ENCODE measurements at regions not wholly inside any gene's neighbourhood (a gene's known extent, or its start where the extent isn't known, plus 50 kb on each side); places are given as distances from the start of the nearest gene placed in this dataset.
"Not testable (repeated sequence)": the region's sequence is repeated elsewhere in the genome, so short reads cannot be mapped to it uniquely, and the experiment has no call there.

DNA sequence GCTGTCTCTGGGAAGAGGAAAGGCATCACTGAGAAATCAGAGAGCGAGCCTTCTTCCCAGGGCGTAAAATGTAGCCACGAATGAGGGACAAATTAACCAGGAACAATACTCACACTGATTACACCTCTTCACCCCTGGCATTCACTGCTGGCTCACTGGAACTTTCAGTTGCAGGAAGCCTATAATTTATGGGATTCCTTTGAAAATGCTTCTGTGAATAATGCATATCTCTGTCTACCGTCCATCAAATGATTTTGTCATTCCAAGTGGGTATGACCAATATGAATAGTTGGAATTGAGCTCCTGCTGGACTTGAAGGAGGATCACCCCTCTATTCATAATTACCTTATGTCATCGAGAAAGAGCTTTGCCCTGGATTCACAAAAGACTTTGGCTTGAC is 360.3 kb upstream of the FZD8 start:
- H3K27ac ChIP-seq, result no peak overlapping the region
- no peaks in the 10 kb centered on the region for H3K36me3 ChIP-seq
- WGBS, 5 donors, result 88 to 93% (median 93%) methylated on average over 5 of the region's 5 CpGs
- H3K4me3 ChIP-seq, result no peak overlapping the region
- no peaks in the 10 kb centered on the region for H3K4me1 ChIP-seq
- DNase-seq, result no peak
- intact Hi-C loops (cut with DNase I; ENCODE audit: low total_unique reads), result no loop called here
- no peak for TF ChIP-seq EP300 (IDR thresholded peaks at IDR 0.05)
- TF ChIP-seq CTCF (IDR thresholded peaks at IDR 0.05), result no peak
- no peak for TF ChIP-seq POLR2AphosphoS5 (IDR thresholded peaks at IDR 0.05)
- no peak for TF ChIP-seq POLR2A (IDR thresholded peaks at IDR 0.05)
- H3K9me3 ChIP-seq, result no peaks in the 10 kb centered on the region
- no peaks in the 10 kb centered on the region for H3K27me3 ChIP-seq

GRCh38 chr10:36000754-36001153 is 358.7 kb upstream of the FZD8 start:
- intact Hi-C loops (cut with DNase I; ENCODE audit: low total_unique reads); DNase-seq: not testable (repeated sequence)
- WGBS, 5 donors, result 95 to 100% (median 100%) methylated on average over 1 of the region's 1 CpG

GRCh38 chr10:35998026-35998425 is 355.9 kb upstream of the FZD8 start:
- H3K27ac ChIP-seq, result no peak overlapping the region
- intact Hi-C loops (cut with DNase I; ENCODE audit: low total_unique reads), result no loop called here
- WGBS, 5 donors, result 80 to 85% (median 81%) methylated on average over 3 of the region's 3 CpGs
- H3K9me3 ChIP-seq, result no peaks in the 10 kb centered on the region
- H3K4me1 ChIP-seq, result no peaks in the 10 kb centered on the region
- H3K36me3 ChIP-seq, result no peaks in the 10 kb centered on the region
- TF ChIP-seq POLR2A (IDR thresholded peaks at IDR 0.05), result no peak
- TF ChIP-seq EP300 (IDR thresholded peaks at IDR 0.05), result no peak
- TF ChIP-seq CTCF (IDR thresholded peaks at IDR 0.05), result no peak
- no peak for TF ChIP-seq POLR2AphosphoS5 (IDR thresholded peaks at IDR 0.05)
- H3K27me3 ChIP-seq, result no peaks in the 10 kb centered on the region
- no peak for DNase-seq
- H3K4me3 ChIP-seq, result no peak overlapping the region

More at GRCh38 chr10:36000754-36001153, 358.7 kb upstream of the FZD8 start:
- not testable (repeated sequence) for H3K4me3 ChIP-seq, H3K27me3 ChIP-seq, H3K9me3 ChIP-seq, H3K27ac ChIP-seq, H3K36me3 ChIP-seq, H3K4me1 ChIP-seq

- no peaks in the 10 kb centered on the region for H3K4me1 ChIP-seq
- DNase-seq, result no peak
- H3K9me3 ChIP-seq, result no peaks in the 10 kb centered on the region
- H3K4me3 ChIP-seq, result no peak overlapping the region
- no peaks in the 10 kb centered on the region for H3K36me3 ChIP-seq
- no peaks in the 10 kb centered on the region for H3K27me3 ChIP-seq
- no peak for TF ChIP-seq EP300 (IDR thresholded peaks at IDR 0.05)
- TF ChIP-seq POLR2AphosphoS5 (IDR thresholded peaks at IDR 0.05), result no peak
- no peak for TF ChIP-seq POLR2A (IDR thresholded peaks at IDR 0.05)
- no peak for TF ChIP-seq CTCF (IDR thresholded peaks at IDR 0.05)
- intact Hi-C loops (cut with DNase I; ENCODE audit: low total_unique reads), result no loop called here
- no peak overlapping the region for H3K27ac ChIP-seq
- WGBS, 5 donors, result 93 to 96% (median 93%) methylated on average over 4 of the region's 4 CpGs
Observed at GRCh38 chr10:35995485-35995884, 353.4 kb upstream of the FZD8 start.

DNA sequence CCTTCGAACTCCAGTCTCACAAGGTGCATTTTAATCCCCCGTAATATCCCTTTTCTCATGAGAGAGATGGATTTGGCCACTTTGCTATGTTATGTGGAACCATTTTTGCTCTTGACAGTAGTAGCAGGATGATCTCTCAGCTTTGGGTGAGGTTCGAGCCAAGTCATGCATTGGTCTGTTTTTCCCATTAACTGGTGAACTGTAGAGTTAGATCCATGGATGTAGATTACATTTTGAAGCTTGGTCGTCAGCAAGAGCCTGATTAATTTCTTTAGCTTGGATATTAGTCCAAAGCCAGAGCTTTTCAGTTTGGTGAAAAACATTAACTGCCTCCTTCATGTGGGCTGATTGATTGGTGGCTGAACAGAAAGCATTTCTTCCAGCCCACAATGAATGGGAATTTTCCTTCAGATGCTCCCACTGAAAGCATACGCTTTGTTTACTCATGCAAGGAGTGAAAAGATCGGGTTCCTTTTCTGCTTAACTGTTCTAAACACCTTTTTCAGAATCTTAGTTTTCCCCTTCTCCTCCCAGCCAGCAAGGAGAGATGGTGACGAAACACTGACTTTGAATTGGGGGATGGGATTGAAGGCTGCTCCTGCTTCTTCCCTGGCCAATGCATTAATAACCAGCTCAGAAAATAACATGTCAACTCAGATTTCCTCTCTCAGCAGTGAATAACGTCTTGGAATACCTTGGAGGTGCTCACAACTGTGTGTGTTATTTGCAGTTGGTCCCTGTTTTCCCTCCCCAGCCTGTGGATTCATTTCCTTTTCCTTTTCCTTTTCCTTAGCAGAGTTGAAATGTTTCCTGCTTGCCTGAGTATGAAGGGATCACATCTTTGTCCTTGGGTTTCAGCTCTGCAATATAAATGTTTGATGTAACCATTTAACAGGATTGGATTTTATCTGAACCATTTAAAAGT is 351.8 kb upstream of the FZD8 start:
- Histone ChIP-seq H3K4me3 (no peak overlapping the region), H3K27ac (no peak overlapping the region), H3K9me3 (no peaks in the 10 kb centered on the region), H3K36me3 (no peaks in the 10 kb centered on the region), H3K4me1 (no peaks in the 10 kb centered on the region), H3K27me3 (no peaks in the 10 kb centered on the region)
- WGBS, 5 donors, result 41 to 58% (median 51%) methylated on average over 8 of the region's 8 CpGs
- intact Hi-C loops (cut with DNase I; ENCODE audit: low total_unique reads), result no loop called here
- no peak for TF ChIP-seq POLR2AphosphoS5 (IDR thresholded peaks at IDR 0.05)
- TF ChIP-seq EP300 (IDR thresholded peaks at IDR 0.05), result no peak
- TF ChIP-seq POLR2A (IDR thresholded peaks at IDR 0.05), result no peak
- TF ChIP-seq CTCF (IDR thresholded peaks at IDR 0.05), result no peak
- DNase-seq, result no peak
